Spleen (tissue), 7 donors: ENCODE measurements at regions not wholly inside any gene's neighbourhood (a gene's known extent, or its start where the extent isn't known, plus 50 kb on each side); places are given as distances from the start of the nearest gene placed in this dataset.

ENCODE experiments used
- CTCF ChIP-seq, 11 experiments: fragments of 200-600 bp in 7 of 11; fragments of 450-650 bp in 4 of 11; sonication (generic) in 4 of 11; IDR thresholded peaks in 8 of 11; conservative IDR thresholded peaks in 3 of 11; 1 replicate in 7 of 11; 2 replicates in 4 of 11; pipeline versions ENCODE4 v1.4.0 to v1.8.0; 2016 to 2021; ENCODE audit warnings: antibody characterized with exemption in 11 of 11, inconsistent platforms in 4 of 11, mild to moderate bottlenecking in 1 of 11
- POLR2AphosphoS5 ChIP-seq, 3 donors: sonication (generic); formaldehyde crosslinking; IDR thresholded peaks; one replicate each; pipeline ENCODE4 v1.5.1; 2017; ENCODE audit warnings: antibody characterized with exemption in 3 of 3
- donor health status: DM: no; HTN: no; CAD: no; lungs with moderate emphysema.
- donor health status: DM: no; HTN: no; CAD: no.
- donor health status: DM: no; HTN: no; CAD: no.

- TF ChIP-seq POLR2AphosphoS5 (IDR thresholded peaks at IDR 0.05) (no peak), CTCF (IDR thresholded peaks at IDR 0.05 in 8 of 11, conservative IDR thresholded peaks at IDR 0.05 in 3 of 11) (no peak)
These were observed 640.2 kb downstream of the CCDC171 start for GRCh38 chr9:16193066-16193465.
